Esophagus muscularis mucosa (tissue), 4 donors: ENCODE measurements at regions not wholly inside any gene's neighbourhood (a gene's known extent, or its start where the extent isn't known, plus 50 kb on each side); places are given as distances from the start of the nearest gene placed in this dataset.

Source experiments
- CTCF ChIP-seq, 3 experiments: fragments of 200-600 bp in 2 of 3; fragments of 450-650 bp in 1 of 3; sonication (generic) in 2 of 3; IDR thresholded peaks; one replicate each; pipeline ENCODE4 v1.5.1; 2017 to 2019; ENCODE audit warnings: antibody characterized with exemption in 3 of 3, mild to moderate bottlenecking in 2 of 3, moderate library complexity in 1 of 3
- EP300 ChIP-seq: sonication (generic); formaldehyde crosslinking; IDR thresholded peaks from one replicate; pipeline ENCODE4 v1.6.1; 2017; ENCODE audit warnings: antibody characterized with exemption
- POLR2A ChIP-seq: fragments of 450-650 bp; IDR thresholded peaks from one replicate; pipeline ENCODE4 v1.6.1; 2017; ENCODE audit warnings: antibody characterized with exemption, moderate library complexity, mild to moderate bottlenecking, low read depth
- POLR2AphosphoS5 ChIP-seq, 2 donors: sonication (generic); formaldehyde crosslinking; IDR thresholded peaks; one replicate each; pipeline ENCODE4 v1.6.1; 2017; ENCODE audit warnings: antibody characterized with exemption in 2 of 2

- TF ChIP-seq CTCF (IDR thresholded peaks at IDR 0.05): no peak
- no peak for TF ChIP-seq POLR2AphosphoS5 (IDR thresholded peaks at IDR 0.05)
- TF ChIP-seq POLR2A: no peak
- no peak for TF ChIP-seq EP300
These were observed 156.5 kb upstream of the SGCD start for GRCh38 chr5:156170351-156170961.
